NCI-H187 treated with DMSO at 0.1 percent for 48 hours (cell line): ENCODE measurements at regions not wholly inside any gene's neighbourhood (a gene's known extent, or its start where the extent isn't known, plus 50 kb on each side); places are given as distances from the start of the nearest gene placed in this dataset.
"Not testable (repeated sequence)": the region's sequence is repeated elsewhere in the genome, so short reads cannot be mapped to it uniquely, and the experiment has no call there.

Source experiments
- DNase-seq: peaks from one replicate; lab custom pipeline; 2025; lab: John Stamatoyannopoulos, UW

- DNase-seq, result no peak
These were observed 247.9 kb upstream of the SOX9 start for GRCh38 chr17:71872843-71873485.

GRCh38 chr17:71874773-71875172 is 246.0 kb upstream of the SOX9 start:
- not testable (repeated sequence) for DNase-seq

GRCh38 chr17:71878271-71878670 is 242.5 kb upstream of the SOX9 start:
- DNase-seq, result no peak

- no peak for DNase-seq
These were observed 241.8 kb upstream of the SOX9 start for GRCh38 chr17:71878998-71879397.

GRCh38 chr17:71881041-71881440 is 239.8 kb upstream of the SOX9 start:
- DNase-seq, result no peak

GRCh38 chr17:71881581-71881980 is 239.2 kb upstream of the SOX9 start:
- DNase-seq, result no peak

GRCh38 chr17:71883258-71883657 is 237.6 kb upstream of the SOX9 start:
- no peak for DNase-seq

- no peak for DNase-seq
These were observed 237.0 kb upstream of the SOX9 start for GRCh38 chr17:71883845-71884244.

GRCh38 chr17:71885662-71886061 is 235.2 kb upstream of the SOX9 start:
- no peak for DNase-seq

GRCh38 chr17:71899317-71899716 is 221.5 kb upstream of the SOX9 start:
- no peak for DNase-seq

GRCh38 chr17:71900621-71901229 is 220.1 kb upstream of the SOX9 start:
- no peak for DNase-seq

GRCh38 chr17:71902894-71903506 is 217.8 kb upstream of the SOX9 start:
- no peak for DNase-seq

- no peak for DNase-seq
These were observed 215.3 kb upstream of the SOX9 start for GRCh38 chr17:71905376-71906031.

- no peak for DNase-seq
These were observed 211.7 kb upstream of the SOX9 start for GRCh38 chr17:71909155-71909554.

- DNase-seq, result no peak
These were observed 210.8 kb upstream of the SOX9 start for GRCh38 chr17:71910002-71910401.

GRCh38 chr17:71914042-71914441 is 206.8 kb upstream of the SOX9 start:
- DNase-seq, result no peak

- DNase-seq, result no peak
These were observed 206.0 kb upstream of the SOX9 start for GRCh38 chr17:71914812-71915211.

- DNase-seq, result no peak
These were observed 203.1 kb upstream of the SOX9 start for GRCh38 chr17:71917715-71918114.

GRCh38 chr17:71919186-71919585 is 201.6 kb upstream of the SOX9 start:
- no peak for DNase-seq

GRCh38 chr17:71919896-71920295 is 200.9 kb upstream of the SOX9 start:
- no peak for DNase-seq

GRCh38 chr17:71921796-71922195 is 199.0 kb upstream of the SOX9 start:
- no peak for DNase-seq

- no peak for DNase-seq
These were observed 198.4 kb upstream of the SOX9 start for GRCh38 chr17:71922439-71922838.

- no peak for DNase-seq
These were observed 193.9 kb upstream of the SOX9 start for GRCh38 chr17:71926746-71927398.
